GM13977 (cell line): ENCODE measurements at regions not wholly inside any gene's neighbourhood (a gene's known extent, or its start where the extent isn't known, plus 50 kb on each side); places are given as distances from the start of the nearest gene placed in this dataset.

Experiments used
- DNase-seq: peaks from one replicate; pipeline ENCODE4 v3.0.0; 2012; ENCODE audit warnings: low spot score
- in situ Hi-C: fragments of 300-500 bp; cut with MboI; formaldehyde crosslinking; loops from one replicate; pipeline ENCODE4 v1.12.0; 2022; ENCODE audit warnings: low sequenced_read_pairs, low pct_unique_long_range_greater_than_20kb, mixed read lengths, inconsistent platforms; ENCODE audit not compliant: unreplicated experiment
- TF ChIP-seq, protein P1 (sequence below): IDR thresholded peaks from 2 replicates; pipeline ENCODE4 v1.5.1; 2012; ENCODE audit warnings: mild to moderate bottlenecking, control low read depth; ENCODE audit not compliant: insufficient read depth; ENCODE audit errors: extremely low read depth, missing control alignments

DNA sequence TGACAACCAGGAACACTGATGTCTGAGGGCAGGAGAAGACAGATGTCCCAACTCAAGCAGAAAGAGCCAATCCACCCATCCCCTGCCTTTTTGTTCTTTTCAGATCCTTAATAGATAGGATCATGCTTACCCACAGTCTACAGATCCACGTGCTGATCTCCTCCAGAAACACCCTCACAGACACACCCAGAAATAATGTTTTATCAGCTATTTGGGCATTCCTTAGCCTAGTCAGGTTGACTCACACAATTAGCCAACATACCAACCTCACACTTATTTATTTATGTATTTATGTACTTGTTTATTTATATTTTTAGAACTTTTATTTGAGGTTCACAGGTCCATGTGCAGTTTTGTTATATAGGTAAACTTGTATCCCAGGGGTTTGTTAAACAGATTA lies 151.5 kb upstream of the IL12B start:
- TF ChIP-seq, protein P1, sequence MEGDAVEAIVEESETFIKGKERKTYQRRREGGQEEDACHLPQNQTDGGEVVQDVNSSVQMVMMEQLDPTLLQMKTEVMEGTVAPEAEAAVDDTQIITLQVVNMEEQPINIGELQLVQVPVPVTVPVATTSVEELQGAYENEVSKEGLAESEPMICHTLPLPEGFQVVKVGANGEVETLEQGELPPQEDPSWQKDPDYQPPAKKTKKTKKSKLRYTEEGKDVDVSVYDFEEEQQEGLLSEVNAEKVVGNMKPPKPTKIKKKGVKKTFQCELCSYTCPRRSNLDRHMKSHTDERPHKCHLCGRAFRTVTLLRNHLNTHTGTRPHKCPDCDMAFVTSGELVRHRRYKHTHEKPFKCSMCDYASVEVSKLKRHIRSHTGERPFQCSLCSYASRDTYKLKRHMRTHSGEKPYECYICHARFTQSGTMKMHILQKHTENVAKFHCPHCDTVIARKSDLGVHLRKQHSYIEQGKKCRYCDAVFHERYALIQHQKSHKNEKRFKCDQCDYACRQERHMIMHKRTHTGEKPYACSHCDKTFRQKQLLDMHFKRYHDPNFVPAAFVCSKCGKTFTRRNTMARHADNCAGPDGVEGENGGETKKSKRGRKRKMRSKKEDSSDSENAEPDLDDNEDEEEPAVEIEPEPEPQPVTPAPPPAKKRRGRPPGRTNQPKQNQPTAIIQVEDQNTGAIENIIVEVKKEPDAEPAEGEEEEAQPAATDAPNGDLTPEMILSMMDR, result no peak
- no peak for DNase-seq
- in situ Hi-C loops, result no loop called here

DNA sequence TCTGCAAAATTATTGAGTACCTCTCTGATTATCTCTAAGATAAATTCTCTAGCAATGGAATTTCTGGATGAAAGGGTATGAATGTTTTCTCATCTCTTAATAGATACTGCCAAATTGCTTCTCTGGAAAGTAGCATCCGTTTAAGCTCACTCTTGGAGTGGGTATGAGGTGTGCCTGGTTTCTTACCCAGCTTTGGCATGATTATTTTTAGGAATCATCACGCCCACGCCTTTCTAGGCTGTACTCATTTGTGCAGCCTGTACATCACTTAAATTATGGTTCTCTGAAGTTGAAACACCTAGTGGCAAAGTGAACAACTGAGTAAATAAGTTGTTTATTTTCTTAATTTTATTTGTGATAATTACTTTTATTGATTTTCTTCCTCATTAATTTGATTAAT lies 156.5 kb upstream of the IL12B start:
- DNase-seq, result no peak
- TF ChIP-seq, protein P1, result no peak
- in situ Hi-C loops, result no loop called here

DNA sequence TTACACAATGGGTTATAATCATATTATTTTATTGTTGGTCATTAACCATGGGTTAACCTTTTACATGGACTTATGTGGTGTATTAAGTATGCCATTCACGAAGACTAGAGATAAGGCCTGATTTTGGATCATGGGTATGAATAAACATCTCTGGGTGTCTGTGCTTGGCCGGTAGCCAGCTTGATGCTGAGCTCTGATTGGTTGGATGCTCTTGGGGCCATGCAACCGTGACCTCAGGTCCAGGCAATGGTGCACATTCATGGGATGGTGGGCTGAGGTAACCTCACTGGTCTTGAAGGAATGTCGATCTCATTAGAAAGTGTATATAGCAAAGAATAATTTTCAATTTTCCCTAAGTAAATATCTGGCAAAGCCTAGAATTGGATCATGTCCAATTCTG lies 158.2 kb upstream of the IL12B start:
- in situ Hi-C loops, result no loop called here
- DNase-seq, result no peak
- TF ChIP-seq, protein P1, result no peak

DNA sequence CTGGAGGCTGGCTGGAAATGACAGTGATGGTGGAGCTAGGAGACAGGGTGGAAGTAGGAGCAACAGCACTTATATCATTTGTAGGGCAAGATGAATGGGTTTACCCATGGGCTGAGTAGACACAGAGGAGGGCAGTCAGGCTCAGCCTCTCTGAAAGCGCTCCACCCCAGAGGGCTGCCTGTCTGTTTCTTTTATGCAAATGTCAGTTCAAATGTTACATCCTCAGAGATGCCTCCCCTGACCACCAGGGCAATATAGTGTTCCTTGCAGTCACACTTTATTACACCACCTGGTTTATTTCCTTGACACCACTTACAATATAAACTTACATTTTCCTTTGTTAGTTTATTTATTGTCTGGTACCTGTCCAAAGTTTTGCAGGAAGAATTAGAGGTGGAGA lies 159.5 kb upstream of the IL12B start:
- DNase-seq, result no peak
- TF ChIP-seq, protein P1, result no peak
- in situ Hi-C loops, result no loop called here

DNA sequence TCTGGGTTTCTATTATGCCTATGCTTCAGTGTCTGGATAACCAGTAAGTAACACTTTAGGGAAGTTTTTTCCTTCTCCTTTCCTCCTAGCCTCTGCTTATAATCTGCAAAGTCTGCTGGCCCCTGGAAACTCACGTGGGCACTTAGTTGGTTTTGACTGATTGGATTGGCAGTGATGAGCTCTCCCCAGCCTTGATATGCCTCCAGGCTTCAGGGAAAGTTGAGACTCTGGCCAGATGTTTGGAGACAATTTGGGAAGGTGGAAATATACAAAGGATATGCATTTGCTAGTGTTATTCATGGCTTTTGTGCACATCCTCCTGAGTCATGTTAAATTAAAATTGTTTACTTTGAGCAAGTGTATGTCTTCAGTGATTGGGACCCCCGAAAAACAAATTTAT lies 160.2 kb upstream of the IL12B start:
- TF ChIP-seq, protein P1, result no peak
- DNase-seq, result no peak
- in situ Hi-C loops, result no loop called here

DNA sequence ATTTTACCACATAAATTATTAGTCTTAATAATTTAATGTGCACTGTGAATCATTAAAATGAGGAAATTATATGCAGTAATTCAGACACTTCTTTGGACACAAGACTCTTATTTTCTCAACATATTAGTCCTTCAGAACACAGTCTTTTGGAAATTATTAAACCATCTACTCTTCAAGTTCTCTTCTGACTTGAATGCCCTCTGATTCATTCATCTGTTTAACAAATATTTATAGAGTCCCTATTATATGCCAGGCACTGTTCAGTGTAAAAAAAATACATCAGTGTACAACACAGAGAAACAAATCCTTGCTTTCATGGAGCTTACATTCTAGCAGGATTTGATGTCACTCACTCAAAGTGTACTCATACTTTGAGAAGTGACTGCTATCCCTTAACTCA lies 163.4 kb upstream of the IL12B start:
- TF ChIP-seq, protein P1, result no peak
- in situ Hi-C loops, result no loop called here
- no peak for DNase-seq

DNA sequence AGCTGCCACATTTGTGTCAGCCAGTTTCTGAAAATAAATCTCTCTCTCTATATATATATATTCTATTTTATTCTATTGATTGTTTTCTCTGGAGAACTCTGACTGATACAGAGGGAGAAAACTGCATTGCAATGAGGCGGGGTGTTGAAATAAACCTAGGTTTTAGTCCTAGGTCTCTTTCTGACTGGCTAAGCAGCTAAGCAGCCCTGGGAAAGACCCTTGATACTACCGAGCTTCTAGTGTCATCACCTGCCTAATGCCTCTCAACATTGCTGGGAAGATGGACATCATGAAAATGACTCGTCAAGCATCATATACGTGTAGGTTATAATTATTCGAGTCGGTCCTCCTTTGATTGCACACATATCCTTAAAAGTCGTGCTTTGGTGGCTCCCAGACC lies 166.5 kb upstream of the IL12B start:
- DNase-seq, result no peak
- TF ChIP-seq, protein P1, result no peak
- in situ Hi-C loops, result no loop called here
